GM06990 (cell line): ENCODE measurements at regions not wholly inside any gene's neighbourhood (a gene's known extent, or its start where the extent isn't known, plus 50 kb on each side); places are given as distances from the start of the nearest gene placed in this dataset.

Experiments
- DNase-seq: peaks from one replicate; pipeline ENCODE4 v3.0.0-alpha.2; 2011; ENCODE audit not compliant: insufficient read length; ENCODE audit errors: extremely low read depth
- H3K27me3 ChIP-seq: replicated peaks from 2 replicates; pipeline ENCODE4 v1.6.0; 2011; ENCODE audit warnings: low read length; ENCODE audit not compliant: control insufficient read depth, insufficient read depth
- H3K36me3 ChIP-seq: 2 replicates; pipeline ENCODE4 v1.5.1; 2011; ENCODE audit warnings: low read length; ENCODE audit not compliant: control insufficient read depth, insufficient read depth
- H3K4me3 ChIP-seq: replicated peaks from 2 replicates; pipeline ENCODE4 v1.5.1; 2011; ENCODE audit warnings: low read depth, mild to moderate bottlenecking, control low read depth, low read length
- CTCF ChIP-seq: IDR thresholded peaks from 2 replicates; pipeline ENCODE4 v1.5.1; 2011; ENCODE audit warnings: low read length, control low read depth, mild to moderate bottlenecking, inconsistent platforms; ENCODE audit not compliant: insufficient read depth, poor library complexity, severe bottlenecking

- TF ChIP-seq CTCF = no peak
- no peaks in the 10 kb centered on the region for H3K36me3 ChIP-seq
- no peaks in the 10 kb centered on the region for H3K27me3 ChIP-seq
- no peak overlapping the region for H3K4me3 ChIP-seq
- DNase-seq = no peak
These were observed 437.4 kb upstream of the CDH19 start for GRCh38 chr18:67041334-67041733.

DNA sequence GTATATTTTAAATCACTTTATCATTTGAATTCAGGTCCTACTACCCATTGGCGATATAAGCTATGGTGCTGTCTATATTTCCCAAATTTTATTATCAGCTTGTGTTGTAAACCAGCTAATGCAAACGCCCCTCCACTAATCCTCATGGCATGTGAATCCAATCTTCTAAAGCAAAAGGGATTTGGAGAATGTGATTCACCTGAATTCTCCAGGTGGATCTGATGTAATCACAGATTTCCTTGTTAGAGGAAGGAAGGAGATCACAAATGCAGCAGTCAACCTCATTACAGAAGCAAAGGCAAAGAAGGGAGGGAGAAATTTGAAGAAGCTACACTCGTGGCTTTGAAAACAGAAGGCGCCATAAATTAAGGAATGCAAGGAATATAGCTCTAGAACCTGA is 431.1 kb upstream of the CDH19 start:
- no peak for DNase-seq
- H3K4me3 ChIP-seq = no peak overlapping the region
- H3K27me3 ChIP-seq = no peaks in the 10 kb centered on the region
- no peak for TF ChIP-seq CTCF
- H3K36me3 ChIP-seq = no peaks in the 10 kb centered on the region

DNA sequence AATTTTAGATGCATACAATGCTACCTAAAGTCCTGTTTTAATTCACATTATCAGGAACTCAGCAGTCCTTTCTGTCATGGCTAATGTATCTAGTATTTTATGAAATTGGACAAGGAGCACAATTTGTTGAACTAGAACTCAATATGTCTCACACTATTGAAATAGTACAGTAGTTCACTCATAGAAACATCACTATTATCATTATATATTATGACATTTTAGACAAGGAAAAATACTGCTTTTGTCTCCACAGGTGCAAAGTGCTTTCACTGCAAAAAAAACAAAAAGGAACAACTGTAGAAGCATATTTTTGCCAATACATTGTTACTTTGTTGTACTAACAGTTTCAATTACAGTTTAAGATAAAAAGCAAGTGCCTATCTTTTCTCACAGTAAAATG is 419.2 kb upstream of the CDH19 start:
- Histone ChIP-seq H3K36me3 (no peaks in the 10 kb centered on the region), H3K4me3 (no peak overlapping the region), H3K27me3 (no peaks in the 10 kb centered on the region)
- no peak for TF ChIP-seq CTCF
- DNase-seq = no peak

DNA sequence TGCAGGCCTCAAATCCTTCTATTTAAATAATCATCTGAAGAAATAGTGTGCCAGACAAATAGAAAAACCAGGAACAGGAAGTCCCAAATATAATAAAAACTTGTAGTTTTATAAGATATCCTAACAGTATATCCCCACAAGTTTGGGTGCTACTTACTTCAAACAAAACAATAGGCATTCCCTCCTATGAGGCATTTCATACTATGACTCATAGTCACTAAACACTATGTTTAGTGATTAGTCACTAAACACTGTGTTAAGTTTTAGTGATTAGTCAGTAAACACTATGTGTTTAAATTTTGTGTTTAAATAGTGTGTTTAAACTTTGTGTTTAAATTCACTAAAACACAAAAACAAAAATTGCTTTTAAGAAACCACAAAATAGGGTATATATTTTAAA is 407.0 kb upstream of the CDH19 start:
- Histone ChIP-seq H3K4me3 (no peak overlapping the region), H3K36me3 (no peaks in the 10 kb centered on the region), H3K27me3 (no peaks in the 10 kb centered on the region)
- DNase-seq = no peak
- TF ChIP-seq CTCF = no peak

DNA sequence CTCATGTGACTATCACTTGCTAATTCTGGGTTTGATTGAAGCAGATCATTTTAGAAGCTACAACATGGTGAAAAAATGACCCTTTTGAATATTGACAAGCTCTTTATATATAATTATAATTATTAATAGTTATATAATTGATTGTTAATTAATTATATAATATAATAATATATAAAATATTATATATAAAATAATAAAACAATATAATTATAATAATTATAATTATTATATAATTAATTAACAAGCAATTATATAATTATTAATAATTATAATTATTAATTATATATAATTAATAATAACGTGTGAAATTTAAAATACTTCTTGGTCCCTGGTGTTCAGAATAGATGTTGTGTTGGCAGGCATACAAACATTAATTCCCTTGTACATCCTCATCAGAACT is 404.1 kb upstream of the CDH19 start:
- Histone ChIP-seq H3K27me3 (no peaks in the 10 kb centered on the region), H3K36me3 (no peaks in the 10 kb centered on the region), H3K4me3 (no peak overlapping the region)
- no peak for DNase-seq
- TF ChIP-seq CTCF = no peak

GRCh38 chr18:67007085-67007484 is 403.2 kb upstream of the CDH19 start:
- H3K36me3 ChIP-seq = no peaks in the 10 kb centered on the region

More at GRCh38 chr18:67007085-67007484, 403.2 kb upstream of the CDH19 start:
- TF ChIP-seq CTCF = no peak
- DNase-seq = no peak
- H3K4me3 ChIP-seq = no peak overlapping the region
- no peaks in the 10 kb centered on the region for H3K27me3 ChIP-seq
